ENCODE measurements at regions not wholly inside any gene's neighbourhood (a gene's known extent, or its start where the extent isn't known, plus 50 kb on each side); places are given as distances from the start of the nearest gene placed in this dataset.

- no peak for DNase-seq
Observed at GRCh38 chr11:19595499-19595839, 117.2 kb upstream of the NAV2 start.

DNA sequence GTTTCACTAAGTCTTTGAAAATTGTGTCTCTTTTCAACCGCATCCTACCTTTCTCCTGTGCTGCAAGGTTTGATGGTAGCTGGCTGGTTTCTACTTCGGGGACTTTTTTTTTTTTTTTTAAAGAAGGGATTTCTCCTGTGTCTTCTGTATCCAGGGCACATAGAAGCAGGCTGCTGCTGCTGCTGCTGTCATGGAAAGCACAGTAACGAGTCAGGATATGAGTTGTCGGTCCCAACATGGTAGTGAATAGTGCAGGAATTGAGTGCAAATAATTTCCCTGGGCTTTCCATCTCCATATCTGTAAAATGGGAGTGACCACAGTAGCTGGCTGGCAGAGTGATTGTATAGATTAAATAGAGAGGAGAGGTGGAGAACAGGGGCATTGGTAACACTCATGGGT is 118.3 kb upstream of the NAV2 start:
- DNase-seq: no peak

- DNase-seq: no peak
Observed at GRCh38 chr11:19592842-19593241, 119.8 kb upstream of the NAV2 start.

- no peak for DNase-seq
Observed at GRCh38 chr11:19589567-19590260, 122.9 kb upstream of the NAV2 start.

DNA sequence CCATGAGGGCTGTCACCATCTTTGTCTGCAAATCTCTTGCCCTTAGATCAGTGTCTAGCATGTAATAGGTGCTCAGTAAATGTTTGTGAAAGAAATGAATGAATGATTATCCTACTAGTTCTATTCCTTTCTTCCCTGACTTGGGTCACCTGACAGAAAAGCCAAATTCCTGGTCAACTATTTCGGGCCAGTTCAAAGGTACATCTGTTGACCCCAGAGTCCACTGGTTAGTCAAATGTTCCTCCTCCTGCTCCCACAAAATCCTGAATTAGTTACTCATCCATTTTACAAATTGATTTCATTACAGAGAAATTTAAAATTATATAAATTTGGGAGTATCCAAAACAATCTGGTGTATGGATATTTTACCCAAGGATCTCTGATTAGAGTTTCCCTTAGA is 124.7 kb upstream of the NAV2 start:
- DNase-seq: no peak

- no peak for DNase-seq
Observed at GRCh38 chr11:19580646-19581045, 132.0 kb upstream of the NAV2 start.

DNA sequence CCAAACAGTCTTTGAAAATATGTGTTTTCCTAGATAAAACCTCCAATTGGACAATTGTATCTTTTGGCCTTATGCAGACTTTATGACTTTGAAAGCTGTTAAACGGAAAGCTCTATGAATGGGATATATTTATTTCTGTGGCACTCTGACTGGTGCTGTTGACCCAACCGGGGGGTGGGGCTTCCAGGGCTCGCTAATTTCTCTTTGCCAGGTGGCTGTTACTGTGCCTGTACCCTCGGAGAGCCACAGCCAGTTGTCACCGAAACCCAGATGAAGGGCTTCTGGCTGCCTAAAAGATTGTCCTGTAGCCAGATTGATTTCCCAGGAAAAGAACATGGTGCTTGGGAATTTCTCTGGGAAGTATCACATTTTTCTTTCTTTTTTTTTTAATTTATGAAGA is 132.7 kb upstream of the NAV2 start:
- no peak for DNase-seq

- no peak for DNase-seq
Observed at GRCh38 chr11:19578871-19579270, 133.8 kb upstream of the NAV2 start.

GRCh38 chr11:19577976-19578619 is 134.5 kb upstream of the NAV2 start:
- DNase-seq: no peak

DNA sequence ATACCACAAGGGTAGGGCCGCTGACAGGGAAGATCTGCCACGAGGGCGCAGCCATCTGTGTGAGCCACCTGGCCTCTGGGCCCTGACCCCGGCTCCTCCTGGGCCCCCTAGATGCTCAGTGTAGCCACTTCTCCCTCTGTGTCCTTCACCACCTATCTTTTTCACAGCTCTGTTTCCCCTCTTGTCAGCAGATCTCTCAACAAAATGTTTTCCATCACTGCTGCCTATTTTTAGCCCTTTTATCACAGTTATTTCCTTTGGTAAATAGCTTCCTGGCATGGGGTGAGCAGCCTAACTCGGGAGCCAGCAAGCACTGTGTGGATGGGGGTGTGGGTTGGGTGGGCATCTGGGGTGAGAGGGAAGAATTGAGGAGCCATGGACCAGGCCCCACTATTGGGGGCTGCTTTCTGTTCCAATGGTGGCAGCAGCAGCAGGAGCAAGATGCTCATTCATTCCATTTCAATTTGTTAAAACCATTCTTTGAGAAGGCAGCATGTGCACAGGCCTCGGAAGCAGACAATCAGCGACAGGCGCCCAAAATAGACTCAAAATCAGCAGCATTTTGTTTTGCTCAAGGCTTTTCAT is 135.2 kb upstream of the NAV2 start:
- DNase-seq: no peak

DNA sequence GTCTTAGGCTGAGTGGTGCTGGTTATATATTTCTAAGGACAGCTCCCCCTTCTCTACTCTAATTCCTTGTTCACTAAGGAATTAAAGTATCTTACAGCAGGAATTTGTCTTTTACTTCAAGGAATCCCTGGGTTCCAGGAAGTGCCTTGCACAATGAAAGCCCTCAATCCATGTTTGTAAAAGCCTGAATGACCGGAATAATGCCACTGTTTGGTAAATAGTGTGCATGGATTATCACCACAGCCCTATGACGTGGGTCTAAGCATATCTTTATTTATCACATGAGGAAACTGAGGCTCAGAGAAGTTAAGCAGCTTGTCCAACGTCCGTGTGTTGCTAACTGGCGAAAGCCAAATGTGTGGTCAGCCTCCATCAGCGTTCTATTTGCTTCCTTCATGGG is 135.7 kb upstream of the NAV2 start:
- DNase-seq: no peak

GRCh38 chr11:19576054-19576453 is 136.6 kb upstream of the NAV2 start:
- no peak for DNase-seq

DNA sequence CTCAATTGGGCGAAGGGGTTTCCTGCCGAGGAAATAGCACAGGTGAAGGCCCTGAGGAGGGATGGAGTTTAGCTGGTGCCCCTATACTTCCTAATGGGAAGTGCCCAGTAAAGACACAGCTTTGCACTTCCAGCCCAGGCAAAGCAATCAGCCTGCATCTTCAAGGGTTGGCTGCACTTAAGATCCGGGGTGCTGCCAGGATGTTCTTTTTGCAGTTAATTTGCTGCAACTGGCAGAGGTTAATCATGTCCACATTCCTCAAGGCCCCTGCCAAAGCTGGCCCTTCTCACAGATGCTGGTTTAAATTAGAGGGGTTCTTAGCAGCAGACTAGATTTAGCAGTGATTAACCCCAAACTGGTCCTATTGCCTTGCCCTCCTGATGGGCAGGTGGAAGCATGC is 137.7 kb upstream of the NAV2 start:
- DNase-seq: no peak

- DNase-seq: no peak
Observed at GRCh38 chr11:19573666-19574065, 139.0 kb upstream of the NAV2 start.

DNA sequence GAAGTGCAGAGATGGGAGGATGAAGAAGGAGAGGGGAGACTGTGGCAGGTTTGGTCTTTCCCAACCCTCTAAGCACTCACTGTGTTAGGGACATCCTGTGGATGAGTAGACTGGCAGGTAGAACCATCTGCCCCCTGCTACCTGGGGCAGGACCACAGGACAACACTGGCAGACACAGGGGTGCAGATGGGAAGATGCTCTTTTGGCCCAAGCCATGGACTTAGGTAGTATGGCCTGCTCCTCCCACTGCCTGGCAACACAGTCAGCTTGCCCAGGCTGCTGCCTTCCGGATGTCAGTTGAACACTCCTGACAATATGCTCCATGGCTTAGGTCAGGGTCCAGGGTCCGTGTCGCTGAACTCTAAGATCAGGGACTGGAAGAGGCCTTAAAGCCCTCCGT is 140.7 kb upstream of the NAV2 start:
- DNase-seq: no peak

- no peak for DNase-seq
Observed at GRCh38 chr11:19570889-19571288, 141.7 kb upstream of the NAV2 start.

DNA sequence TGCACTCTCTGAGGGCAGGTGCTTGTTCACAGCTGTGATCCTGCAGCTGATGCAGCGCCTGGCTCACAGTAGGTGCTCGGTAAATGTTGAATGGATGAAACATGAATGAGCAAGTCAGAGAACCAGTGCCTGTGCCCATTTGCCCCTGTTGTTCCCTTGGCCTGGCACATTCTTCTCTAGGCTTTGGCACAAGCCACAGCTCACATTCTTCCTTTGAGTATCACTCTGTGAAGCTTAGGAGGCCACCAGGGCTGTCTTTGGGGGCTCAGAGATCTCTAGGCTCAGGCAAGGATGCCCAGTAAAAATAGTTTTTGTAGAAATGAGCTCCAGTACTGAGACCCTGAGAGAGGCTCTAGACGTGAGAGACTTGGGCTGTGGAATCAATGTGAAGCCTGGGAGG is 144.6 kb upstream of the NAV2 start:
- no peak for DNase-seq

DNA sequence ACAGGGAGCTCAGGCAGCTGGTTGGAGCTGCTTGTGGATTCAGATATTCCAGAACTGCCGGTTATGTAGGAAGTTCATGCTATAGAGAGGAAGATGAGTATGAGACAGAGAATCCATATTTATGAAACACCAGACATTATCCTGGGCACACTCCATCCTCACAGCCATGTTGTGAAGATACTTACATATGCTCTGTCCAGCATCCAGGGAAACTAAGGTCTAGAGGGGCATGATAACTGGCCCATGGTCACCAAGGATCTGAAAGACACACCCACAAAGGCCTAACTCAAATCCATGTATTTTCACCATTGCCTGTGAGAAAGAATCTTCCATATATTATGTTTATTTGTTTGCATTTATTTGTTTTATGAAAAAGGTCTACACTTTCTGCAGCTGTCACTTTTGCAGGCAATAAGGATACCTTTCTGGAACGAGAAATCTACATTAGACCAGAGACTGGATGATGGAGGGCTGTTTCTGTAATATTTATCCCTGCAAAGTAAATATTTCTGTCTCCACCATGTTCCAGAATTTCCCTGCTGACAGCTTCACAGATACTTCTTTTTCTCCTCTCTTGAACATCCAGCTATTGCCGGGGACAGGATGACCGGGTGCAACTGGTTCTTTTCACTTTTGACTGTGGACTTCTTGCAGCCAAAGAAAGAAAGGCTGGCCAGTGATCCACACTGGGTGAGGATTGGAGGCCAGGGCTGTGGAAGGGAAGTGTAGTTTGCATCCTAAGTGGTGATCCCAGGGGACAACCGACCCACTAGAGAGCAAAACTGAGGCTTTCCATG is 145.9 kb upstream of the NAV2 start:
- no peak for DNase-seq

DNA sequence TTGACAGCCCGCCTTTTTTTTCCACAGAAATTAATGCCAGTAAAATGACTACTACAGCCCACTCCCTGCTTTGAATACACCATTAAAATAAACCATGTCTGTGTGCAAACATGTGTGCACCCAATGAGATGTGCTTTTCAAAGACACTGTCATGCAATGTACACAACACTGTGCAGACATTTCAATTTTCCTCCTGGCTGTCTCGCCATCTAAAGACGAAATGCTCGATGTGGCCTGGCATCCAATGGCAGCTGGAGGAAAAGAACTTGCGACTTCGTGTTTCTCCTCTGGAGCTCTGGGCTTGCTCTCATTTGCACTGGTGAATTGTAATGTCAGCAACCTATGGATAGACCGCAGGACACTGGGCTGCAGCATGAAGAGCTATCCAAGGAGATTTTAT is 147.0 kb upstream of the NAV2 start:
- no peak for DNase-seq

- DNase-seq: no peak
Observed at GRCh38 chr11:19562156-19562555, 150.5 kb upstream of the NAV2 start.

- no peak for DNase-seq
Observed at GRCh38 chr11:19561011-19561410, 151.6 kb upstream of the NAV2 start.

DNA sequence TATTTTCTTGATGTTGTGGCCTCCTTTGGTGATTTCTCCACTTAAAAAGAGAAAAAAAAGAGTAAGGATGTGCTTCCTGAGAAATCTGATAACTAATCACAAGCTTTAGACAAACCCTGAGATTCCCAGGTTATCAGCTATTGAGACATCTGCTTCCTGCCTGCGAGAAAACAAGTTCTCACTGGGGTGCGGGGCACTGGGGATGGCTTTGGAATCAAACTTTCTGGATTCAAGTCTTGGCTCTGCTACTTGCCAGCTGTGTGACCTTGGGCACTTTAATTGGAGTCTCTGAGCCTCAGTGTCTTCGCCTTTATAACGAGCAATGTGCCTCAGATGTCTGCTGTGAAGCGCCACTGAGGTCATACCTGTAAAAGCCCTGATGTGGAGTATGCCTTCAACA is 152.5 kb upstream of the NAV2 start:
- no peak for DNase-seq

DNA sequence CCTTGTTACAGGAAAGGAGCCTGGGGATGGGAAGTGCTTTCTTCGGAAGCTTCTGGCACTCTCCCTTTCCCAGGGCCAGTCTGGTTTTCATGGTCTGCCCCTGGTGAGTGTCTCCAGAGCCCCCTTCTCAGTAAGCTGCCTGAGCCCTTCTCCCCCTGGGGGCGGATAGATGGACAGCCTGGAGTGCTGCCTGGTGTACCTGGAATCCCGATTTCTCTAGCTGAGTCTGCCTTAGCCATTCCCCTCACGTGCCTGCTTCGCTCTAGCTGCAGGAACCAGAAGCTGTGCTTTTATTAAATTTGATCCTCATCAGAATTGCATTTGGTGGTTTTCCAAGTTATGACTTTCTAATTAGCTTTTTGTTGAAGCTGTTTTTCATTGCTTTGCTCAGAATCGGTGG is 152.9 kb upstream of the NAV2 start:
- DNase-seq: no peak
